WI38 (cell line): ENCODE measurements at regions not wholly inside any gene's neighbourhood (a gene's known extent, or its start where the extent isn't known, plus 50 kb on each side); places are given as distances from the start of the nearest gene placed in this dataset.

Experiments
- H3K4me3 ChIP-seq: 2 replicates; pipeline ENCODE4 v1.5.1; 2011; ENCODE audit warnings: low read depth, mild to moderate bottlenecking, control low read depth, low read length
- CTCF ChIP-seq: IDR thresholded peaks from 2 replicates; pipeline ENCODE4 v1.5.1; 2012; ENCODE audit warnings: low read depth, mild to moderate bottlenecking, control low read depth, low read length

- H3K4me3 ChIP-seq, result no peak overlapping the region
- no peak for TF ChIP-seq CTCF
Measured at GRCh38 chr18:60506682-60507081, 134.1 kb upstream of the MC4R start.

GRCh38 chr18:60508108-60508507, 135.5 kb upstream of the MC4R start:
- H3K4me3 ChIP-seq, result no peak overlapping the region
- TF ChIP-seq CTCF, result no peak

- no peak for TF ChIP-seq CTCF
- H3K4me3 ChIP-seq, result no peak overlapping the region
Measured at GRCh38 chr18:60534538-60534937, 162.0 kb upstream of the MC4R start.

- no peak for TF ChIP-seq CTCF
- H3K4me3 ChIP-seq, result no peak overlapping the region
Measured at GRCh38 chr18:60537074-60537473, 164.5 kb upstream of the MC4R start.

GRCh38 chr18:60538891-60539290, 166.3 kb upstream of the MC4R start:
- no peak for TF ChIP-seq CTCF
- no peak overlapping the region for H3K4me3 ChIP-seq

GRCh38 chr18:60541661-60542060, 169.1 kb upstream of the MC4R start:
- TF ChIP-seq CTCF, result no peak

GRCh38 chr18:60543646-60544045, 171.1 kb upstream of the MC4R start:
- H3K4me3 ChIP-seq, result no peak overlapping the region
- no peak for TF ChIP-seq CTCF

More at GRCh38 chr18:60541661-60542060, 169.1 kb upstream of the MC4R start:
- no peak overlapping the region for H3K4me3 ChIP-seq
